HG03108 (cell line): ENCODE measurements at regions not wholly inside any gene's neighbourhood (a gene's known extent, or its start where the extent isn't known, plus 50 kb on each side); places are given as distances from the start of the nearest gene placed in this dataset.

Experiments used
- ATAC-seq: cut with Tn5 transposase; IDR thresholded peaks from one replicate; pipeline ENCODE4 v1.9.1; 2021; ENCODE audit warnings: moderate library complexity; ENCODE audit not compliant: unreplicated experiment

DNA sequence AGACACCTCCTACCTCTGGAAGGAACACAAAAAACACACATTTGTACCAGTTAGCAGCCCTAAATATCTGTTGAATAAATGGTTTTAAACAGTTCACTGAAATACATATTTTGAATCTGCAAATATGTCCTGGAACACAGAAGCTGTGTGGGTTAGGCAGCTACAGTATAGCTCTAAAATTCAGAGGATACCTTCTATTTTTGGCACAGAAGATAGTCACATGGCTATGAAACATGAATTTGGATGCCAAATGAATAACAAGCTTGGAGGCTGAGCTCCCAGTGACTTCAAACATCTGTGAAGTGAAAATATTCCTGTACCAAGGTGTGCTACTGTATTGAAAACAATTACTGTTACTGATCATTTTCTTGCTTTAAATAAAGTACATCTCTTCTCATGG is 391.5 kb upstream of the ADGRL2 start:
- ATAC-seq = no peak

DNA sequence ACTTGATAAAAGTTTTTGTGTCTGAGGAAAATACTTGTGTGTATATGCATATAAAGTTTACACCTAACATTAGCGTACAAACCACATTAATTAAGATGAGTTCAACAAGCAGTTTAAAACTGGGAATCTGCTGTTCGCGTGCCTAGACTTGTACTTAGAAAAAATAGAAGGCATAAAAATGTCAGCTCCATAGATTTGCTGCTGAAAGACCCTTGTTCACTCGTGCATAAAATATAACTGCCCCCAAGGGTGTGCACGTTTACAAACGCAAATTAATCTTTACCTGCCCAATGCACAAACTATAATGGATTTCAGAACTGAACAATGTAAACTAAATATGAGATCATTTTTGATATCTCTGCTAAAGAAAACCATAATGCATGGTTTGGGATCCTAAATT is 392.3 kb upstream of the ADGRL2 start:
- no peak for ATAC-seq

DNA sequence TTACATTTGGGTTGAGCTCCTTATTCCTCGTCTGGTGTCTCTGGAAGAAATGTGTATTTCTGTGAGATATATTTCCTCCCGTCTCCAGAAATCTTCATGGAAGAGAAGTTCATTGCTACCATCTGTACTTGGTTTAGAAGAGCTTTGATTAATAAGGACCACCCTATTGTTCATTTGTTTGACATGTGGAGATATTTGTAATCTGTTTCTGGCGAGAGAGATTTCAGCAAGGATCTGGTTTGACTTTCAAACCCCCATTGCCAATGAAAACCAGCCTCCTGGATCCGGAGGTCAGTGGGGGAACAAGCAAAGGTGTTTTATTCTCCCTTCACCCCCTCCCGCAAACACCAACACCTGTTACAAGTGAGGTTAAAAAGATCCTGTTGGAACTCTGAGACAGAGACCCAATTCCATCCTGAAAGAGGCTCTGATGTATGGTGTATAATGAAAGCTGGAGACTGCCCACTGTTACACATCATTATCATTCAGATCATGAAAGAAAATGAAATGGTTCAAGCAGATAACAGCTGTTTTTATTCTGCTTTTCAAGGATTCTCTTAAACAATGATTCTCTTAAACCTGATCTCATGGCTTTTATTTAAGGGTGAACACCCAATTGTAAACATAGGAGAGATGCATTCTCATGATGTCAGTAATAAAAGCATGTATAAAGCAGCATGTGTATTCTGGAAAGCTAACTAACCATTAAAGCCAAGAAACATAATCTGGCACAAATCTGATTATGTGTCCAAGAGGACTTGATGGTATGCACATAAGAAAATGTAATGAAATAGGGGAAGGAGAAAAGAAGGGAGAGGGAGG is 393.5 kb upstream of the ADGRL2 start:
- no peak for ATAC-seq

DNA sequence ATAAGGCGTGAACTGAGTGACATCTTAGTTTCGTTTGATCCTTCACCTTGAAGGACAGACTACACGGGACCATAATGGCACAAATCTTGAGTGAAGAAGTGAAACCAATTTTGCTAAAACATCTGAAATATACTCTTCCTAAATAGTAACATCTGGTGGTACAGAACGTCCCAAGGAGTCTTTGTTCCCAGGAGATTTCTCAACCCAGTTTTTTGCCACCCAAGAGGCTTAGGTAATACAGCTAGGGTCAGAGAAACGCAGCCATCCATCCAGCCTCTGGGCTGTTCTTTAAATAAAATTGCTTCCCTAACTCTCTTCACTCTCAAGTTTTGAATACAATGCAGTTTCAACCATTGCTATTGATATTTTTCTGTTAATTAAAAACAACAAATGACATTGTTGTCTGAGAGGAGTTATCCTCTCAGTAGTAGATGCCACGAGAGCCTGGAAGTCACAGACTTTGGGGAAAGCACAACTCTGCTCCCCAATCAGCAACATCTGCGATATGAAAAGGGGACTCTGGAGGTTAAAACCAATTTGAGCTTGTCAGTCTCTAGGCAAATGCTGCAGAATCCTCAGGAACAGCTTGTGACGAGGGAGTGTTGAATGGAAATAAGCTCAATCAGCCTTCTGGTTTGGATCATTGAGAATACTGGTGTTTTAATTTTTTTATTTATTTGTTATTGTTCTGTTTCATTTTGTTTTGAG is 394.3 kb upstream of the ADGRL2 start:
- no peak for ATAC-seq

DNA sequence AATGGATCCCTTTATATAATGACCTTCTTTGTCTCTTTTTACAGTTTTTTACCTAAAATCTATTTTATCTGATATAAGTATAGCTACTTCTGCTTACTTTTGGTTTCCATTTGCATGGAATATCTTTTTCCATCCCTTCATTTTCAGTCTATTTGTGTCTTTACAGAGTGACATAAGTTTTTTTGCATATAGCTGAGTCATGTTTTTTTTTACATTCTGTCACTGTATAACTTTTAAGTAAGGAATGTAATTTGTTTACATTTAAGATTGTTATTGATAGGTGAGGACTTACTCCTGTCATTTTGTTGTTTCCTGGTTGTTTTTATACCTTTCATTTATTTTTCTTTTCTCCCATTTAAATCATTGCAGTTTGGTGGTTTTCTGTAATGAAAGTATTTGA is 402.7 kb upstream of the ADGRL2 start:
- ATAC-seq = no peak

DNA sequence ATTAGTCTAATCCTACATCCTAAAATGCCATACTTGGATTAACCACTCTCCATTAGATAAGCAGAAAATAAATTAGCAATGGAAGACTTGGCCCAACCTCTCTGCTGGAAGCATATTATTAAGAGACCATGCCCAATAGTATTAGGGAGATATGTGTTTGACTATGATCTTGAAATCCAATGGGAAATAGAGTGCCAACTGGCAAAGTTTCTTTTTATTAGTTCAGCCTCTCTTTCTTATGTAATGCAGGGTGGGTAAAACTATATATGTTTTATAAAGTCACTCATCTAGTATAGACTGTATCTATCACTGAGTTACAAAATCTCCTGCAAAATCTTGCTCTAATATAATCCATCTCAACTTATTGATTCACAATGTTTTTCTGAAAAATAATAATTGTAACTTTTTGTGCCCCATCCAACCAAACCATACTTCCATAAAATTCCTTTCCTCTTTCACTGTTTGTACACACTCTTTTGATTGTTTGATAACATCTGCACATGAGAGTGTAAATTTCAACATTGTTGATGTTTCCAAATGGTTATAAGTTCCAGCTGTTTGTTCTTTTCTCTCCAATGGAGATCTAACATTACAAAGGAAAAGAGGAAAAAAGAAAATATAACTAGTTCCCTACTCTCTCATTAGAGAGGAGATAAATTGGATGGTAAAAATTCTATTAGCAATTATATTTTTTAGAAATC is 408.1 kb upstream of the ADGRL2 start:
- ATAC-seq = no peak

DNA sequence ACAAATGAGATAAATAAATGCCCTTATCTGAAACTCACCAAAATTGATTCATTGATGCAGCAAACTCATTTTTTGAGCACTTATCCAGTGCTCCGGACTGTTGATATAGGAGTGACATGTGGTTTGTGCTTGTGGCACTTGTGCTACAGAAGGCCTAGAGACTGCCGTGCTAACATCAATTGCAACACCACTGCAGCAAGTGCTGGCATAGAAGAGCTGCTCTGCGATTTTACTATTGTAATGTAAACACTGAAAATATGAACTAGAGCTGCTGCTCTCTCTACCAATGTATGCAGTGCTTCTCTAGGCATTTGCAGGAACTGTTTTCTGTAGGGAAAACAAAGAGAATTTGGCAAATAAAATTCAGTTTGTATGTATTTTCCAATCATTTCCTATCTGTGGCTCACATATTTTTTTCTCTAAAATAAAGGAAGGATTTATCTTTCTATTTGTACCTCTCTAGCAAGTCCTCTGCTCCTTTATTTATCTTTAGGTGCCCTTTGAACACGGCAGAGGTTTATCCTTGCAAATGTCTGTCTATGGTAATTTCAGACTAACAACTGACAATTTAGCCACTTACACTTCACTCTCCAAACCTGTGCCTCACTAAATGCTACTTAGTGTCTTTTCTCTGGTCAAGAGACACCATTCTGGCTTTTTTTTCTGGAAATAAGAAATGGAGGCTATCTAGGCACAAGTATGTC is 409.5 kb upstream of the ADGRL2 start:
- ATAC-seq = no peak

DNA sequence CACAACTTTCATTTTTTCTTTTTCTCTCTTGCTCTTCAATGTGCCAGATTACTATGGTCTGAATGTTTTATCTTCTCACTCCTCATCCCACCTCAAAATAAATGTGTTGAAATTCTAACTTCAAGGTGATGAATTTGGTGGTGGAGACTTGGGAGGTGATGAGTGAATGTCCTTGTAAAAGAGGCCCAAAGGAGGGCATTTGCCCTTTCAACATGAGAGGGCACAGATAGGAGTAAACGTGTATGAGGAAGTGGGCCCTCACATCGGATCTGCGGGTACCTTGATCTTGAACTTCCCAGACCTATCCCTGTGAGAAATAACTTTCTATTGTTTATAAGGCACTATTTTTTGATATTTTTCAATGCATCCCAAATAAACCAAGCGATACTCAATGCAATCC is 412.3 kb upstream of the ADGRL2 start:
- no peak for ATAC-seq

DNA sequence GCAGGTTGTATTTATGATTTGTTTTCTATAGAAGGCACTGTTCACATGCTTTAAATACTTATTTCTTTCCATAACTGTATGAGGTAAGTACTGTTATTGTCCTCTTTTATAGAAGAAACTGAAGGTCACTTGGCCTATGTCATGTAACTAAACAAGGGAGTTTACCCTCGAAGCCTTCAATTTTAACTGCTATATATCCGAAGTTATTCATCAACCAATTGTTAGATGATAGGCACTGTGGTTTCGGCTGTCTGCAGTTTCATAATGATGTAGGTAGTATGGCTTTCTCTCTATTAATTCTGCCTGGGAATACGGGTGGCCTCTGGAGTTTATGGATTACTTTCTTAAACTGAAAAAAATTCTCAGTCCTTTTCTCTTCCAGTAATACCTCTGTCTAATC is 413.3 kb upstream of the ADGRL2 start:
- ATAC-seq = no peak

DNA sequence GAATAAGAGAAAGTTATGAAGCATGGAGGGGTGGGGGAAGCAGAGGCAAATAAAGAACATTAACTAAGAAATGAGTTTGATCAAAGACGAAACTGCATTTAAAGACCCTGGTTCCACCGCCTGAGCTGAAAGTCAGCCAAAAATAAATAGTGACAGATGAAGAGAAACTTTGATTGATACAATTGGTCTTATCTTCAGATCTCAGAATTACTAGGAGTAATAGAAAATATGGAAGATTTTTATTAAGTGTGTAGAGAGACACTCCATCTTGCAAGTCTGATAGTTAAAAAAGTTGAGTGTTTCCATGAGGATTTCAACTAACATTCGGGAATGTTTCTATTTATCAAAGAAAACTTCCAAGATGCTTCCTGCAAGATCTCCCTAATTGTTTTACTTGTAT is 418.2 kb upstream of the ADGRL2 start:
- no peak for ATAC-seq

DNA sequence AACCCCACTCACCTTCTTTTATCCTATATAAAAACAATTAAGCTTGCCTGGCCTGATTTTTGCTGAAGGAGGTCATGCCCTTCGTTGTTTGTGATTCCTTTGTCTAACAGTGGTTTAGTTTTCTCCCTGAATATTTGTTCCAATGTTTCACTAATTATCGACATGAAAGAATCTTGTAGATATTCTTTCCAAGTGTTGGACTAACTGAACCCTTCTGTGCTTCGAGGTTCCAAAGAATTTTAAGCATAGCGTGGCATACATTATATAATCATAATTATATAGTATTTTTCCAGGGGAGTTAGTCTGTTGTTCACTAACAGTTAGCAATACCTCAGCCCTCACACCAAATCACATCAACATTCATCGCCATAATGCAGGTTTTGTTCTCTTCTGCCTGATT is 418.9 kb upstream of the ADGRL2 start:
- no peak for ATAC-seq

DNA sequence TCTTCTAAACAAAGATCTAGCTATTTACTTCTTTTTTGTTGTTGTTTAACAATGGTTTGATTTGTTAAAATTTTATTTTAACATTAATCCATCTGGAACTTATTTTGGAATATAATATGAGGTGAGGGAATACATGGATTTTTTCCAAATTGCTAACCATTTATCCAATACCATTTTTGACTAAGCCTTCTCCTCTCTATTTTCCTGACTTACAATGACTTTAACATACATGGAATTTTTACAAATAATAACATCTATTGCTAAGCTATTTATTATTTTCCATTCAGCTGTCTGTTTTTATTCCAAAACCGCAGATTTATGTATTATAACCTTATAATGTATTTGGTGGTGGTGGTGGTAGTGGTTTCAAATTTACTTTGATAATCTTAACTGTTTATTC is 420.3 kb upstream of the ADGRL2 start:
- ATAC-seq = no peak

DNA sequence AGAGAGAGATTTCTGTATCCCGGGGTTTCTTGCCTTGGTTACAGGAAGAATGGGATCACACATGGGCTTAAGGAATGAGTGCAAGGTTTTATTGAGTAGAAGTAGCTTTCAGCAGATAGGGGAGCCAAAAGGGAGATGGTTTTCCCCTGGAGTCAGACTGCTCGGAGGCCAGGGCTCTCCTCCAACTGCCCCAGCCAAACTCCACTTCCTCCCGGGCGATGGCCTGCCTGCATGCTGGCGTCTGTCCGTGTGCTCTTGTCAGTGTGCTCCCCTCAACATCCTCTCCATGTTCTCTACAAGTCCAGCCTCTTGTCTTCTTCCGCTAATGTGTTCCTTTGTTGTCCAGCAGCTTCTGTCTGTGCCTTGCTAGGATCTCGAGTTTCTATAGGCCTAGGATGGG is 421.3 kb upstream of the ADGRL2 start:
- ATAC-seq = no peak

DNA sequence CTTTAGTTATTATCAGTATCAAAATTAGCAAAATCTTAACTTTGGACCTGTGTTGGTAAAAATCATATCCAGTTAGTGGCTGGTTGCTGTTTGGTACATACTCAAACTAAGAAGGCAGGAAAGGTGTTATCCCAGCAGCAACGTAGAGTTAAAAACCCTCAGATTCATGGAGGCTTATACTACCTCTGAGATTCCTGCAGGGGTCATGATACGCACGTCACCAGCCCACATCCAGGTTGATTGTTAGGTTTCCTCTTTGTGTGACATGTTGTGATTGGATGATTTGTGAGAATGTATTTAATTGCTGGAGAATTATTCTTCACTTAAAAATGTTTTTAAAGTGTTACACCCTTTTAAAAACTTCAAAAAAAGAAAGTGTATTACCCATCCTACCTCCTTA is 423.3 kb upstream of the ADGRL2 start:
- ATAC-seq = no peak

DNA sequence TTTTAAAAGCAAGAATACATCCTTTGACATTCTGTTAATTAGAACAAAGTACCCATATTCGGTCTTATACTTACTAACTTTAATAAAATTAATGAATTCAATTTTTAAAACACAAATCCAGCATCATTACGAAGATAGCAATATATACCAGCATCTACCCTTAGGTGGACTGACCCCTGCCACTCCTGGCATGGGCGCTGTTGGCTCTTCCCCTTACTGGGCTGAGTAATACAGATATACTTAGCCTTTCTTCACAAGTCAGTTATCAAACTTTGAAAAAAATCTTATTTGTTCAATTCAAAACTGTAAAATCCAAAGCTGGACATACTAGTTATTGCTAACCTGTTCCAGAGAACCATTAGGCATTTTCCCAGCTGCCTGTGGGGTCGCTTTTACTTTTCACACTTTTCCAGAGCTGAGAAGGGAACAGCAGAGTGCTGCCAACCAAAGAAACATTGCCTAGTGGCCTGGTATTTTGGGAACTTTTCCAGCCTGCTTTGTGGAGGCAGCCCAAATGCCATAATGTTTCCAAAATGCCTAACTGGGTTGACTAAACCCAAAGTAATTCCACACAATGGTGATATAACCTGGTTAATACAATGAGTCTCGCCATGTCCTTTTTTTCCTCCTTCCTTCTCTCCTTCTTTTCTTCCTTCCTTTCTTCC is 424.7 kb upstream of the ADGRL2 start:
- no peak for ATAC-seq

DNA sequence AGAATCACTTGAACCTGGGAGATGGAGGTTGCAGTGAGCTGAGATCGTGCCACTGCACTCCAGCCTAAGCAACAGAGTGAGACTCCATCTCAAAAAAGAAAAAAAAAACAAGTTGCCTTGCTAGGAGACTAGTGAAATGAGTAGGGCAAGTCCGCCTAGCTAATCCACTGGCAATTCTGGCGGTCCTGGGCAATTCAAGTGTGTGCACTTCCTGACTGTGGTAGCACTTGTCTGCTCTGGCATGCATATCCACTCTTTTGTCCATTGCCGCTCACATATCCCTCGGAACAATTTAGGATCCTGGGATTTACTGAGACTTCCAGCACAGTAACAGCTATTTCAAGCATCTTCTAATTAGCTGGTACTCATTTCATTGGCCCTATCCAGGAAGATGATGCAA is 426.3 kb upstream of the ADGRL2 start:
- ATAC-seq = no peak

DNA sequence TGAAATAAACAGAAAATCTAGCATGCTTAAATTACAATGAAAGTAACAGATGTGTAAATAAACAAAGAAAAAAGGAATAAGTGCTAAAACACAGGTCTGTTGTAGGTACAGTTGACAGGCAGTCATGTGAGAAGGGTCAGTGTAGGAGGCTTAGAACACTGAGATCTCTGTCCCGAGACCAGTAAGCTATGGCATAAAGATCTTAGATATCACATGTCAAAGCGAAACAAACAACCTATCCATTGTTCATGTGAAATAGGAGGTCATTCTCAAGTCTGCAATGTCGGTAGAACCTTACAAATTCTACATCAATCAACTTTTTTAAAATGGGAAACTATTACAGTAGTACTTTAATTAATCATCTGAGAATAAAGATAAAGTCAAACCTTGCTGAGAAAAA is 428.9 kb upstream of the ADGRL2 start:
- ATAC-seq = no peak

DNA sequence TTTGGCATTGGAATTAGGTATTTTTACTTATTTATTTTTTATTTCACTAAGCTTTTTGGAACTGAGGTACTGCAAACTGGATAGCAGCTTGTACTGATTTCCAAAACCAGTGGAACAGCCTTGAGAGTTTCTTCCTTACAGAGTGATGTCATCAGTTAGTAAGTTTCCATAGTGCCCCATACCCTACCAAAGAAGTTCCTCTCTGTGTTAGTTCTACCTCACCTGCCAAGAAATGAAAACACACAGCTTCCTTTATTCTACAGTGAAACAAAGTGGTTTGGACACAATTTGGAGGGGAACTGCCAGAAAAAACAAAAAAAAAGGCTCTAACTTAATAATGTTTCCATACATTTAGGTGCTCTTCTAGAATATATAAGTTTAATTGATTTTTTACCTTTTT is 430.9 kb upstream of the ADGRL2 start:
- ATAC-seq = no peak

DNA sequence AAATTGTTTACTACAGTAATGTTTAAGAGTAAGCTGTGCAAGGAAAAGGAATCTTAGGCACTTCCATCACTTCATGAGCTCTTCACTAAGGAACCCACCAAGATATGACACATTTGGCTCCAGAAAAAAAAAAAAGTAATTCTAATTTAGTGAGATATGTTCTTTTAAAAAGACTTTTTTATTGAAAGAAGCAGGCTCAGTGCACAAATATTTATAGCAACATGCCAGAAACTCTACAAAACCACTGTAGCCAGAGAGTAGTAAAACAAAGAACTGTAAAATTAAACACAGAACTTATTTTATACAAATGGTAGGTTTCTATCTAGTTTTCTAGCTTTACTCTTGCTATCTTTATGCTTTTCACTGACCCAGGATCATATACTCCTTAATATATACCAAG is 434.6 kb upstream of the ADGRL2 start:
- no peak for ATAC-seq

DNA sequence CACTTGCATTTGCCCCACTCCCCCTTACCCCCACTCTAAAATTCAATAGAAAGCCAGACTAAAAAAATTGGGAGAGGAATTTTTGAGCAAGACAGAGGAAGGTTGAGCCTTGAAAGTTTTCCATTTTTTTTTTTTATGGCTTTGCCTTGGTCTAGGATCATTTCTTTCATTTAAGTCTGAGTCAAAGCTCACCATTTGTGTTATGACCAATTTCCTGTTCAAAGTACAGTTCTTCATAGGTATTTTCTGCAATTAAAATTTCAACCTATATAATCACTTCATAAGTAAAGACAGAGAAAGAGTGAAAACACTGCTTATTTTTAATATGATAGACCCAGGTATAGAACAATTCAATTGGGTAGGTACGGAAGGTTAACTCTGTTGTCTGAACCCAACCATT is 436.6 kb upstream of the ADGRL2 start:
- ATAC-seq = no peak

DNA sequence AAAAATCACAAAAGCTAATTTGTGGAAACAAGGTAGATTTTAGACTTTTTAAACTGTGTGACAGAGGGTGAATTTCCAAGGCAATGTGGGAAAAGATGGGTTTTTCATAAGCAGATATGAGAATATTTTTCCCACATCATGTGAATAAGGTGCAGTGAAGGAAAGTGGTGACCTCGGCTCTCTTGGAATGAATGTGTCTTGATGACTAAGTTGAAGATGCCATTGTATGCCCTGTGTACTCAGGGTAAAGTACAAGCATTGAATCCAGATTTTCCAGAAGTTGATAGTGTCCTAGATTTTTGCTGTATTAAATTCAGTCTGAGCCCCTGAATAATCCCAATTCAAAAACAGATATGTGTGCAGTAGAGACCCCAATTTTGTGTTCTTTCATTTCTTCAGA is 442.6 kb upstream of the ADGRL2 start:
- no peak for ATAC-seq
